Glutamatergic neuron (in vitro differentiated cells): ENCODE measurements at regions not wholly inside any gene's neighbourhood (a gene's known extent, or its start where the extent isn't known, plus 50 kb on each side); places are given as distances from the start of the nearest gene placed in this dataset.

ENCODE experiments used
- DNase-seq: peaks from one replicate; pipeline ENCODE4 v3.0.0; 2022
- H3K27ac Mint-ChIP-seq: one replicate; pipeline ENCODE4 v1.8.0; 2020; ENCODE audit warnings: mild to moderate bottlenecking, mixed read lengths, inconsistent platforms; ENCODE audit not compliant: unreplicated experiment
- H3K27me3 Mint-ChIP-seq: one replicate; pipeline ENCODE4 v1.8.0; 2020; ENCODE audit warnings: mild to moderate bottlenecking, moderate library complexity, mixed read lengths, inconsistent platforms; ENCODE audit not compliant: unreplicated experiment
- H3K36me3 Mint-ChIP-seq: one replicate; pipeline ENCODE4 v1.8.0; 2020; ENCODE audit warnings: mild to moderate bottlenecking, mixed read lengths, inconsistent platforms; ENCODE audit not compliant: unreplicated experiment
- H3K4me1 Mint-ChIP-seq: one replicate; pipeline ENCODE4 v1.8.0; 2020; ENCODE audit warnings: mild to moderate bottlenecking, low read depth, mixed read lengths, inconsistent platforms; ENCODE audit not compliant: unreplicated experiment
- H3K4me3 Mint-ChIP-seq: one replicate; pipeline ENCODE4 v1.8.0; 2020; ENCODE audit warnings: mild to moderate bottlenecking, mixed read lengths, inconsistent platforms; ENCODE audit not compliant: unreplicated experiment
- H3K9me3 Mint-ChIP-seq: one replicate; pipeline ENCODE4 v1.8.0; 2020; ENCODE audit warnings: mild to moderate bottlenecking, moderate library complexity, mixed read lengths, inconsistent platforms; ENCODE audit not compliant: unreplicated experiment
- CTCF ChIP-seq: fragments of 200-600 bp; sonication (generic); IDR thresholded peaks from one replicate; pipeline ENCODE4 v1.5.0; 2021; ENCODE audit not compliant: partially characterized antibody, unreplicated experiment

GRCh38 chr9:119092125-119092524 lies 277.1 kb downstream of the BRINP1 start:
- Mint-ChIP-seq H3K36me3 (no peaks in the 10 kb centered on the region), H3K4me1 (no peaks in the 10 kb centered on the region), H3K27me3 (no peaks in the 10 kb centered on the region), H3K9me3 (peaks cover under 1% of the 10 kb centered on the region), H3K4me3 (no peak overlapping the region), H3K27ac (no peak overlapping the region)
- no peak for TF ChIP-seq CTCF
- no peak for DNase-seq

GRCh38 chr9:119094086-119094485 lies 275.1 kb downstream of the BRINP1 start:
- Mint-ChIP-seq H3K4me3 (no peak overlapping the region), H3K27me3 (no peaks in the 10 kb centered on the region), H3K27ac (no peak overlapping the region), H3K9me3 (no peaks in the 10 kb centered on the region), H3K4me1 (peaks cover 5% of the 10 kb centered on the region), H3K36me3 (no peaks in the 10 kb centered on the region)
- no peak for TF ChIP-seq CTCF
- DNase-seq = no peak

- Mint-ChIP-seq H3K27me3 (no peaks in the 10 kb centered on the region), H3K4me1 (peaks cover 10% of the 10 kb centered on the region), H3K36me3 (no peaks in the 10 kb centered on the region), H3K27ac (no peak overlapping the region), H3K4me3 (no peak overlapping the region), H3K9me3 (peaks cover 1% of the 10 kb centered on the region)
- no peak for DNase-seq
- TF ChIP-seq CTCF = no peak
Observed at GRCh38 chr9:119095072-119095471, 274.2 kb downstream of the BRINP1 start.

DNA sequence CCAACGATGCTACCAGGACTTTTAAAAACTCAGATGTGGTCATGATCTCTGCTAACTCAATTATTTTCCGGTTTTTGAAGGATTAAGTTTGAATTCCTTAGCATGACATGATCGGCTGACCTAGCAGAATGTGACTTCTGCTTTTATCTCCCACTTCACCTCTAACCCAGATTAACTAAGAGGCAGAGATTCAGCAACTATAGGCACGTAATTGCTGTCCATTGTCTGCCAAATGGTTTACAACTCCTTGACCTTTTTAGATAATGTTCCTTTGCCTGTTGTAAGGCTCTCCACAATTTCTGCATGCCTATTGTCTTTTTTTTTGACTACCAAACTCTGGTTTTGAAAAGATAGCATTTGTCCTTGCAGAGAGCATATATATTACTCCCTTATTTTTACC lies 268.2 kb downstream of the BRINP1 start:
- DNase-seq = no peak
- no peak for TF ChIP-seq CTCF
- Mint-ChIP-seq H3K4me3 (no peak overlapping the region), H3K27ac (no peak overlapping the region), H3K9me3 (peaks cover 2% of the 10 kb centered on the region), H3K4me1 (peaks cover 12% of the 10 kb centered on the region), H3K27me3 (no peaks in the 10 kb centered on the region), H3K36me3 (no peaks in the 10 kb centered on the region)

GRCh38 chr9:119114681-119115080 lies 254.6 kb downstream of the BRINP1 start:
- Mint-ChIP-seq H3K9me3 (peaks cover 4% of the 10 kb centered on the region), H3K27ac (no peak overlapping the region), H3K27me3 (no peaks in the 10 kb centered on the region), H3K4me1 (peaks cover 1% of the 10 kb centered on the region), H3K36me3 (no peaks in the 10 kb centered on the region), H3K4me3 (no peak overlapping the region)
- no peak for TF ChIP-seq CTCF
- DNase-seq = no peak
